Vagina (tissue), 2 donors: ENCODE measurements at regions not wholly inside any gene's neighbourhood (a gene's known extent, or its start where the extent isn't known, plus 50 kb on each side); places are given as distances from the start of the nearest gene placed in this dataset.

Experiments
- DNase-seq, 2 donors: peaks; one replicate each; pipeline ENCODE4 v3.0.0-alpha.2; 2017; ENCODE audit errors: extremely low spot score in 2 of 2
- H3K27ac ChIP-seq: fragments of 200-600 bp; sonication (generic); one replicate; pipeline ENCODE4 v1.5.1; 2019
- H3K27me3 ChIP-seq: fragments of 200-600 bp; sonication (generic); one replicate; pipeline ENCODE4 v1.5.1; 2019
- H3K36me3 ChIP-seq, 2 donors: fragments of 200-600 bp; sonication (generic); one replicate each; pipeline ENCODE4 v1.5.1; 2017 to 2019
- H3K4me1 ChIP-seq: fragments of 200-600 bp; sonication (generic); one replicate; pipeline ENCODE4 v1.5.1; 2019
- H3K4me3 ChIP-seq, 2 donors: fragments of 200-600 bp; sonication (generic); 1 replicate in 1 of 2; 2 replicates in 1 of 2; pipeline ENCODE4 v1.5.1; 2016 to 2019
- H3K9me3 ChIP-seq: fragments of 200-600 bp; sonication (generic); one replicate; pipeline ENCODE4 v1.5.1; 2019
- POLR2A ChIP-seq, 2 donors: fragments of 450-650 bp; IDR thresholded peaks; one replicate each; pipeline ENCODE4 v1.6.1; 2017; ENCODE audit warnings: antibody characterized with exemption in 2 of 2, mild to moderate bottlenecking in 2 of 2, moderate library complexity in 2 of 2
- POLR2AphosphoS5 ChIP-seq, 2 donors: sonication (generic); formaldehyde crosslinking; IDR thresholded peaks; one replicate each; pipeline ENCODE4 v1.9.0; 2017; ENCODE audit warnings: antibody characterized with exemption in 2 of 2, mild to moderate bottlenecking in 2 of 2, low read depth in 1 of 2; ENCODE audit not compliant: insufficient read depth in 1 of 2
- intact Hi-C: fragments of 100-400 bp; cut with DNase I; formaldehyde crosslinking; loops from one replicate; pipeline ENCODE4 v1.15.1; 2023
- TF ChIP-seq, protein P1 (sequence below), 3 experiments: fragments of 450-650 bp in 2 of 3; fragments of 200-600 bp in 1 of 3; sonication (generic) in 1 of 3; IDR thresholded peaks; one replicate each; pipeline ENCODE4 v1.5.1; 2017 to 2019; ENCODE audit warnings: antibody characterized with exemption in 3 of 3, mild to moderate bottlenecking in 2 of 3, moderate library complexity in 2 of 3

DNA sequence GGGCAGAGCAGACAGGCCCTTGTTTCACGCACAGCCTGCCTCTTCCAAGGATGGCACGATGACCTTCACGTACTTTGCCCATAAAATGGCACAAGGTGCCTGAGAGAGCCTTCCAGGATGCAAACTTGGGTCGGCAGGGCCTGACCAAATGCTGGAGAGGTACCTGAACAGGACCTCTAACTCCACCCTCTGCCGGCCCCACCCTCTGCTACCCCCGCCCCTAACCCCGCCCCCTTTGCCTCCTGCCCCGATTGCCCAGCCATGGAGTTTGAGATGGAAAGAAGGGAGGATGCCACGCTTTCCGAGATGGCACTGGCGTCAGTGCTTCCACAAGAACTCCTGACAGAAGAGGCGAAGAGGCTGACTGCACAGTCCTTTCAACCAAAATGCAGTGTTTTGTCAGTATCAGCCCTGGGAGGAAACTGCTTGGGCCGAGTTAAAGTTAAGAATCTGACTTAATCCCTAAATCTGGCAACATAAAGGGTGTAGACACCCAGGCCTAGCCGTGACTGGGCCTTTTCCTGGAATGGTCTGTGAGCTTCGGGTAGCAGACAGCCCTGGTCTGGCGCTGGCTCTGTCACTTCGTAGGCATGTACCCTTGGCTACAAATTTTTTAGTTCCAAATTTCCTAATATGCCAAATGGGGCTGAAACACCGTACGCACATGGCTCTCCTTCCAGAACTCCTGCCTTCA, 230.3 kb upstream of the RGMA start:
- Histone ChIP-seq H3K27ac (no peak overlapping the region), H3K27me3 (no peaks in the 10 kb centered on the region), H3K4me3 (no peak overlapping the region), H3K9me3 (no peaks in the 10 kb centered on the region), H3K4me1 (no peaks in the 10 kb centered on the region), H3K36me3 (no peaks in the 10 kb centered on the region)
- TF ChIP-seq POLR2A (IDR thresholded peaks at IDR 0.05), result no peak
- DNase-seq, result no peak
- intact Hi-C loops, result no loop called here

DNA sequence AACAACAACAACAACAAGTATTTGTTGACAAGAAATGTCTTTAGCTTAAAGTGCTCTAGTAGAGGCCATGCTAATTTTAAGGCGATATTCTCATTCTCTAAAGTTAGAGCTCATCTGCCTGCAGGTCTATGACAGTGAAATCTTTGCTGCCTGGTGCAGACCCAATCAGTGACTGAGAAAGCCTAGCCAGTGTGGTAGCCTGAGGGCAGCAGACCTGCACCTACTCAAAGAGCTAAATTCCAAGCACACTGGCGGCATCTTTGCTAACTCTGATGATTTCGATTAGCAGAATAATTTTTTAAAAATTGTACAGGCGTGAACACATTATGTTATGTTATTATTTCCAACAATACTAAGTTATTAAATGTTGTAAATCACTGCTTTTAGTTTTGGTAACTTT, 228.8 kb upstream of the RGMA start:
- no peaks in the 10 kb centered on the region for H3K27me3 ChIP-seq
- no peak overlapping the region for H3K4me3 ChIP-seq
- H3K36me3 ChIP-seq, result no peaks in the 10 kb centered on the region
- H3K4me1 ChIP-seq, result peaks cover 5% of the 10 kb centered on the region
- H3K9me3 ChIP-seq, result no peaks in the 10 kb centered on the region
- TF ChIP-seq, protein P1, sequence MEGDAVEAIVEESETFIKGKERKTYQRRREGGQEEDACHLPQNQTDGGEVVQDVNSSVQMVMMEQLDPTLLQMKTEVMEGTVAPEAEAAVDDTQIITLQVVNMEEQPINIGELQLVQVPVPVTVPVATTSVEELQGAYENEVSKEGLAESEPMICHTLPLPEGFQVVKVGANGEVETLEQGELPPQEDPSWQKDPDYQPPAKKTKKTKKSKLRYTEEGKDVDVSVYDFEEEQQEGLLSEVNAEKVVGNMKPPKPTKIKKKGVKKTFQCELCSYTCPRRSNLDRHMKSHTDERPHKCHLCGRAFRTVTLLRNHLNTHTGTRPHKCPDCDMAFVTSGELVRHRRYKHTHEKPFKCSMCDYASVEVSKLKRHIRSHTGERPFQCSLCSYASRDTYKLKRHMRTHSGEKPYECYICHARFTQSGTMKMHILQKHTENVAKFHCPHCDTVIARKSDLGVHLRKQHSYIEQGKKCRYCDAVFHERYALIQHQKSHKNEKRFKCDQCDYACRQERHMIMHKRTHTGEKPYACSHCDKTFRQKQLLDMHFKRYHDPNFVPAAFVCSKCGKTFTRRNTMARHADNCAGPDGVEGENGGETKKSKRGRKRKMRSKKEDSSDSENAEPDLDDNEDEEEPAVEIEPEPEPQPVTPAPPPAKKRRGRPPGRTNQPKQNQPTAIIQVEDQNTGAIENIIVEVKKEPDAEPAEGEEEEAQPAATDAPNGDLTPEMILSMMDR (IDR thresholded peaks at IDR 0.05), result no peak
- TF ChIP-seq POLR2A (IDR thresholded peaks at IDR 0.05), result no peak
- no peak for TF ChIP-seq POLR2AphosphoS5 (IDR thresholded peaks at IDR 0.05; ENCODE audit: insufficient read depth in 1 of 2, low read depth in 1 of 2)
- H3K27ac ChIP-seq, result no peak overlapping the region
- intact Hi-C loops, result no loop called here
- DNase-seq, result no peak

GRCh38 chr15:93314245-93314644, 225.2 kb upstream of the RGMA start:
- Histone ChIP-seq H3K9me3 (no peaks in the 10 kb centered on the region), H3K4me1 (peaks cover 5% of the 10 kb centered on the region), H3K27me3 (no peaks in the 10 kb centered on the region), H3K36me3 (no peaks in the 10 kb centered on the region), H3K4me3 (no peak overlapping the region), H3K27ac (no peak overlapping the region)
- intact Hi-C loops, result no loop called here
- DNase-seq, result no peak
- TF ChIP-seq, protein P1 (IDR thresholded peaks at IDR 0.05), result no peak
- TF ChIP-seq POLR2A (IDR thresholded peaks at IDR 0.05), result no peak
- no peak for TF ChIP-seq POLR2AphosphoS5 (IDR thresholded peaks at IDR 0.05; ENCODE audit: insufficient read depth in 1 of 2, low read depth in 1 of 2)

GRCh38 chr15:93312891-93313486, 224.0 kb upstream of the RGMA start:
- no peaks in the 10 kb centered on the region for H3K9me3 ChIP-seq
- no peak overlapping the region for H3K4me3 ChIP-seq
- no peak overlapping the region for H3K27ac ChIP-seq
- no peak for DNase-seq
- intact Hi-C loops, result no loop called here
- H3K4me1 ChIP-seq, result peaks cover 5% of the 10 kb centered on the region
- TF ChIP-seq POLR2A (IDR thresholded peaks at IDR 0.05) (no peak), POLR2AphosphoS5 (IDR thresholded peaks at IDR 0.05; ENCODE audit: insufficient read depth in 1 of 2, low read depth in 1 of 2) (no peak)
- TF ChIP-seq, protein P1 (IDR thresholded peaks at IDR 0.05), result no peak
- H3K36me3 ChIP-seq, result no peaks in the 10 kb centered on the region
- no peaks in the 10 kb centered on the region for H3K27me3 ChIP-seq

DNA sequence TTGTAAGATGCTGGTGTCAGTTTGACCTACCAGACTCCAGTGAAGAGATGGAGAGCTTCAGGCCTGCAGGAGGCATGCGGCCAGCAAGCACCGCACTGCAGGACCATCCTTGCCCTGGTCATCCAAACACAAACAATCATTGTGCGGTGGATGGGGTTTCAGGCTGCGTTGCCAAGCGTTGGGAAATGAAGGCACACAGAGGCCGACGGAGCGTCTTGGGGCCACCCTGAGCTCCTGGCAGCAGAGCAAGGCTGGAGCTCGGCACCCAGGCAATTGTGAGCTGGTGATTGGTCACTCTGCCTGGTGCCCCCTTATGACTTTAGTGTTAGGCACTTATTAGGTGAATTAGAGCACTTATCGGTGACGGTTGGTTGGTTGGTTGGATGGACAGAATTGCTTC, 222.6 kb upstream of the RGMA start:
- Histone ChIP-seq H3K9me3 (no peaks in the 10 kb centered on the region), H3K27ac (no peak overlapping the region), H3K4me1 (peaks cover 5% of the 10 kb centered on the region), H3K36me3 (no peaks in the 10 kb centered on the region), H3K4me3 (no peak overlapping the region), H3K27me3 (no peaks in the 10 kb centered on the region)
- DNase-seq, result no peak
- intact Hi-C loops, result no loop called here
- no peak for TF ChIP-seq POLR2AphosphoS5 (IDR thresholded peaks at IDR 0.05; ENCODE audit: insufficient read depth in 1 of 2, low read depth in 1 of 2)
- TF ChIP-seq, protein P1 (IDR thresholded peaks at IDR 0.05), result no peak
- TF ChIP-seq POLR2A (IDR thresholded peaks at IDR 0.05), result no peak
